Heart right ventricle (tissue), 16 donors: ENCODE measurements at regions not wholly inside any gene's neighbourhood (a gene's known extent, or its start where the extent isn't known, plus 50 kb on each side); places are given as distances from the start of the nearest gene placed in this dataset.

Experiments used
- ATAC-seq, 8 donors: fragments of 200-7000 bp; cut with Tn5 transposase; one replicate each; pipeline ENCODE4 v1.9.1; 2020; ENCODE audit warnings: mild to moderate bottlenecking in 8 of 8, moderate library complexity in 8 of 8, moderate number of reproducible peaks in 1 of 8
- DNase-seq, 2 donors: peaks; one replicate each; pipeline ENCODE4 v3.0.0-alpha.2; 2020
- H3K27ac ChIP-seq, 10 donors: fragments of 200-600 bp; sonication (generic) in 2 of 10; one replicate each; pipeline versions ENCODE4 v1.5.0 to v1.8.0; 2020 to 2022; ENCODE audit warnings: mild to moderate bottlenecking in 3 of 10
- H3K27me3 ChIP-seq, 7 donors: fragments of 200-600 bp; one replicate each; pipeline ENCODE4 v1.8.0; 2021 to 2022; ENCODE audit warnings: mild to moderate bottlenecking in 2 of 7
- H3K36me3 ChIP-seq, 9 donors: fragments of 200-600 bp; sonication (generic) in 1 of 9; one replicate each; pipeline versions ENCODE4 v1.5.0 to v1.8.0; 2020 to 2022; ENCODE audit warnings: mild to moderate bottlenecking in 2 of 9
- H3K4me1 ChIP-seq, 9 donors: fragments of 200-600 bp; sonication (generic) in 1 of 9; one replicate each; pipeline versions ENCODE4 v1.5.0 to v1.8.0; 2020 to 2022; ENCODE audit warnings: mild to moderate bottlenecking in 4 of 9
- H3K4me3 ChIP-seq, 10 donors: fragments of 200-600 bp; sonication (generic) in 2 of 10; one replicate each; pipeline versions ENCODE4 v1.5.0 to v1.8.0; 2020 to 2022; ENCODE audit warnings: mild to moderate bottlenecking in 7 of 10, moderate library complexity in 2 of 10
- H3K9me3 ChIP-seq, 11 donors: fragments of 200-600 bp in 10 of 11; sonication (generic) in 2 of 11; one replicate each; pipeline versions ENCODE4 v1.5.0 to v1.8.0; 2013 to 2022; ENCODE audit warnings: mild to moderate bottlenecking in 2 of 11, control low read depth in 1 of 11, moderate library complexity in 1 of 11
- CTCF ChIP-seq, 9 donors: fragments of 200-600 bp; sonication (generic) in 2 of 9; IDR thresholded peaks; one replicate each; pipeline versions ENCODE4 v1.5.0 to v1.8.0; 2021 to 2022; ENCODE audit warnings: antibody characterized with exemption in 9 of 9, mild to moderate bottlenecking in 5 of 9, moderate library complexity in 1 of 9
- WGBS, 2 donors: extraction: QIAGEN DNeasy Blood & Tissue Kit; methylation state at CpG; one replicate each; pipeline ENCODE4 v1.1.7; 2013; ENCODE audit warnings: inconsistent platforms in 1 of 2; 5-methylcytosine and 5-hydroxymethylcytosine counted together
- intact Hi-C, 10 donors: fragments of 100-400 bp; cut with DNase I; formaldehyde crosslinking; loops; one replicate each; pipeline versions ENCODE4 v1.11.1 to v1.14.2; 2022
- donor health status: Arrhythmogenic right ventricular cardiomyopathy.
- donor health status: ischemic (EF 13 %, LVEDD 7.1; RV severe dilation, severe dysfunction).
- donor health status: healthy with polysubstance abuse.
- donor health status: DM: no; HTN: yes; CAD: no.
- donor health status: DM: no; HTN: no; CAD: no.
- donor health status: ischemic (EF 25% LVEDD 6.9; RV normal size, moderate dysfunction).
- donor health status: ischemic (EF 25% LVEDD 5.7; RV mildly dilated, moderate dysfunction).
- donor health status: healthy.
- donor health status: DM: yes; HTN: yes; CAD: no.
- donor health status: Ischemic cardiomyopathy.
- donor health status: ischemic (EF 35%, LVEDD 5.7; RV mildly dilated, moderate dysfunction).
- donor health status: nonischemic (EF 11% LVEDD 7.7; RV severe dilation, severe dysfunction).
- donor health status: DM: yes; HTN: yes; CAD: no.
- donor health status: PGD.
- donor health status: ischemic (EF 29% LVEDD 5.4; RV normal size, mild dysfunction).
- donor health status: nonischemic (EF 23%, LVEDD 6.1; RV moderate dilation, normal function).

- H3K4me1 ChIP-seq, result no peaks in the 10 kb centered on the region
- 34 to 46% methylated on average over 4 of the region's 4 CpGs for WGBS, 2 donors
- ATAC-seq, result no peak
- no peak overlapping the region for H3K27ac ChIP-seq
- peaks cover 0 to 9% (median 0%) of the 10 kb centered on the region in 7 donors for H3K27me3 ChIP-seq
- DNase-seq, result no peak
- no peaks in the 10 kb centered on the region for H3K9me3 ChIP-seq
- intact Hi-C loops, result no loop called here
- no peak overlapping the region for H3K4me3 ChIP-seq
- no peak for TF ChIP-seq CTCF (IDR thresholded peaks at IDR 0.05)
- H3K36me3 ChIP-seq, result no peaks in the 10 kb centered on the region
Observed at GRCh38 chr11:43245466-43245865, 66.3 kb upstream of the API5 start.

- Histone ChIP-seq H3K27ac (no peak overlapping the region), H3K27me3 (peaks cover 0 to 10% (median 0%) of the 10 kb centered on the region in 7 donors), H3K36me3 (no peaks in the 10 kb centered on the region), H3K4me3 (no peak overlapping the region), H3K4me1 (no peaks in the 10 kb centered on the region), H3K9me3 (peaks cover 0 to 2% (median 0%) of the 10 kb centered on the region in 11 donors)
- ATAC-seq, result no peak
- no peak for TF ChIP-seq CTCF (IDR thresholded peaks at IDR 0.05)
- no peak for DNase-seq
- intact Hi-C loops, result no loop called here
Observed at GRCh38 chr11:43250309-43250708, 61.5 kb upstream of the API5 start.

- H3K27me3 ChIP-seq, result no peaks in the 10 kb centered on the region
- WGBS, 2 donors, result 90% methylated on average over 2 of the region's 2 CpGs
- intact Hi-C loops, result no loop called here
- TF ChIP-seq CTCF (IDR thresholded peaks at IDR 0.05), result no peak
- H3K27ac ChIP-seq, result no peak overlapping the region
- no peak for DNase-seq
- H3K4me1 ChIP-seq, result no peaks in the 10 kb centered on the region
- no peak overlapping the region for H3K4me3 ChIP-seq
- ATAC-seq, result no peak
- peaks cover 0 to 32% (median 0%) of the 10 kb centered on the region in 11 donors for H3K9me3 ChIP-seq
- H3K36me3 ChIP-seq, result no peaks in the 10 kb centered on the region
Observed at GRCh38 chr11:43261775-43262174, 50.0 kb upstream of the API5 start.
